Endodermal cell (in vitro differentiated cells): ENCODE measurements at regions not wholly inside any gene's neighbourhood (a gene's known extent, or its start where the extent isn't known, plus 50 kb on each side); places are given as distances from the start of the nearest gene placed in this dataset.
A peak's percentile ranks its signal among the peaks of the same experiment; 100 is the strongest.

Source experiments
- DNase-seq: peaks from one replicate; pipeline ENCODE4 v3.0.0-alpha.2; 2017
- H3K27ac ChIP-seq: 2 replicates; pipeline ENCODE4 v1.5.1; 2013; ENCODE audit warnings: mild to moderate bottlenecking, low read depth, low read length, moderate library complexity
- H3K27me3 ChIP-seq: 2 replicates; pipeline ENCODE4 v1.6.1; 2013; ENCODE audit warnings: mild to moderate bottlenecking, low read length, moderate library complexity; ENCODE audit not compliant: insufficient read depth, control insufficient read depth, poor library complexity, severe bottlenecking
- H3K36me3 ChIP-seq: 2 replicates; pipeline ENCODE4 v1.7.0; 2013; ENCODE audit warnings: mild to moderate bottlenecking, low read length, moderate library complexity; ENCODE audit not compliant: control insufficient read depth, insufficient read depth
- H3K4me1 ChIP-seq: one replicate; pipeline ENCODE4 v1.7.0; 2013; ENCODE audit warnings: low read length; ENCODE audit not compliant: control insufficient read depth, insufficient read depth
- H3K4me3 ChIP-seq: 2 replicates; pipeline ENCODE4 v1.5.1; 2013; ENCODE audit warnings: mild to moderate bottlenecking, low read length, moderate library complexity
- H3K9ac ChIP-seq: 2 replicates; pipeline ENCODE4 v1.6.1; 2013; ENCODE audit warnings: mild to moderate bottlenecking, low read length, moderate library complexity; ENCODE audit not compliant: poor library complexity, severe bottlenecking; ENCODE audit errors: extremely low read depth
- H3K9me3 ChIP-seq: 2 replicates; pipeline ENCODE4 v1.6.1; 2013; ENCODE audit warnings: mild to moderate bottlenecking, low read length, moderate library complexity; ENCODE audit not compliant: control insufficient read depth
- H3K27ac Mint-ChIP-seq: 2 replicates; pipeline ENCODE4 v1.8.0; 2020; ENCODE audit warnings: mixed read lengths
- H3K27me3 Mint-ChIP-seq: 2 replicates; pipeline ENCODE4 v1.8.0; 2021; ENCODE audit warnings: mild to moderate bottlenecking, mixed read lengths; ENCODE audit not compliant: insufficient read depth
- H3K36me3 Mint-ChIP-seq: 2 replicates; pipeline ENCODE4 v1.8.0; 2020; ENCODE audit warnings: low read depth, mixed read lengths
- H3K4me1 Mint-ChIP-seq: 2 replicates; pipeline ENCODE4 v1.8.0; 2020; ENCODE audit warnings: mixed read lengths
- H3K4me3 Mint-ChIP-seq: 2 replicates; pipeline ENCODE4 v1.8.0; 2020; ENCODE audit warnings: mild to moderate bottlenecking, moderate library complexity, mixed read lengths
- H3K9me3 Mint-ChIP-seq: 2 replicates; pipeline ENCODE4 v1.8.0; 2020; ENCODE audit warnings: mild to moderate bottlenecking, mixed read lengths
- CTCF ChIP-seq: fragments of 200-600 bp; sonication (generic); conservative IDR thresholded peaks from 2 replicates; pipeline ENCODE4 v1.5.0; 2021; ENCODE audit warnings: antibody characterized with exemption, mild to moderate bottlenecking
- WGBS, 2 experiments: methylation state at CpG; one replicate each; pipeline versions ENCODE4 v1.1.5 to v1.1.7; 2013; ENCODE audit warnings: missing lambda C conversion rate in 2 of 2, mixed read lengths in 1 of 2; ENCODE audit not compliant: insufficient coverage in 1 of 2, insufficient read length in 1 of 2; 5-methylcytosine and 5-hydroxymethylcytosine counted together

GRCh38 chr22:49689858-49690257, 137.8 kb downstream of the BRD1 start:
- no peak overlapping the region for H3K27ac Mint-ChIP-seq
- WGBS, 2 experiments, result 88 to 95% methylated on average over 4 to 11 of the region's 11 CpGs
- Histone ChIP-seq H3K4me3 (no peak overlapping the region), H3K4me1 (no peaks in the 10 kb centered on the region), H3K27me3 (no peaks in the 10 kb centered on the region), H3K36me3 (no peaks in the 10 kb centered on the region), H3K27ac (no peak overlapping the region), H3K9ac (no peak overlapping the region), H3K9me3 (no peaks in the 10 kb centered on the region)
- peaks cover 23% of the 10 kb centered on the region for H3K9me3 Mint-ChIP-seq
- H3K4me1 Mint-ChIP-seq, result no peaks in the 10 kb centered on the region
- peak; percentile 14 for DNase-seq
- no peaks in the 10 kb centered on the region for H3K36me3 Mint-ChIP-seq
- TF ChIP-seq CTCF, result no peak
- peaks cover 2% of the 10 kb centered on the region for H3K27me3 Mint-ChIP-seq
- H3K4me3 Mint-ChIP-seq, result no peak overlapping the region

- no peak for TF ChIP-seq CTCF
- WGBS, 2 experiments, result 93 to 94% methylated on average over 2 to 5 of the region's 5 CpGs
- no peaks in the 10 kb centered on the region for H3K36me3 ChIP-seq
- Mint-ChIP-seq H3K36me3 (no peaks in the 10 kb centered on the region), H3K4me3 (no peak overlapping the region), H3K27me3 (peaks cover 2% of the 10 kb centered on the region), H3K27ac (no peak overlapping the region), H3K4me1 (no peaks in the 10 kb centered on the region), H3K9me3 (peaks cover 23% of the 10 kb centered on the region)
- peak; percentile 21 for DNase-seq
- H3K27me3 ChIP-seq, result no peaks in the 10 kb centered on the region
- no peaks in the 10 kb centered on the region for H3K9me3 ChIP-seq
- no peak overlapping the region for H3K27ac ChIP-seq
- H3K4me3 ChIP-seq, result no peak overlapping the region
- no peak overlapping the region for H3K9ac ChIP-seq
- no peaks in the 10 kb centered on the region for H3K4me1 ChIP-seq
Observed at GRCh38 chr22:49689255-49689770, 138.4 kb downstream of the BRD1 start.

DNA sequence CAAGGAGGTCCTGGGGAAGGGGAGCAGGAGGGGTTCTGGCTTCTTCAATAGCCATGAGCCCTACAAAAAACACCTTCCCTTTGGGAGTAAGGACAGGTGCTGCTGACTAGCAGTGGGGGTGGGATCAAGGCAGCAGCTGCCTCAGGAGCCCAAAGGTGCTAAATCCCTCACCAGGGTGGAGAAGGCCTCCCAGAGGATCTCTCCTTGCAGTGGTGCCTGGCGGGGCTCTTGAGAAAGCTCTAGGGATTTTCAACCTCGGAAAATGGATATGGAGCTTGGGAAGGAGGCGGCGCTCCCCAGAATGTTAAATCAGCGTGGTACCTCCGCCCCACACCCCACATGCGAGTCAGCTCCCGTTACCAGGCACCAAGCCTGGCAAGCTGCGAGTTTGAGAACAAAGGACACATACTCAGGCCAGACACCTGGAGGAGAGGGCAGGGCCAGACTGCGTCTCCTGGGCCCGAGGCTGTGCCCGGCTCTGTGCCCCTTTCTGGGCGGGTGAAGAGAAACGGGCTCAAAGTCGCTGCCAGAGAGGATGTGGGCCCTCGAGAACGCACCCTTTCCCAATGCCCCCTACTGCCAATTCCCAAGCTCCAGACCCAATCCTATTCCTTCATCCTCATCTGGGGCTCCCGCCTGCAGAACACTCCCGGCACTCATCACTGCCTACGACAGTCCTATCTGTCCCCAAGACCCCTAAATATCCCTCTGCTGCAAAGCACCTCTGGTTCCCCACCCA, 139.0 kb downstream of the BRD1 start:
- Mint-ChIP-seq H3K27me3 (peaks cover 2% of the 10 kb centered on the region), H3K36me3 (no peaks in the 10 kb centered on the region), H3K27ac (no peak overlapping the region), H3K4me1 (no peaks in the 10 kb centered on the region), H3K9me3 (peaks cover 23% of the 10 kb centered on the region), H3K4me3 (no peak overlapping the region)
- Histone ChIP-seq H3K27me3 (no peaks in the 10 kb centered on the region), H3K36me3 (no peaks in the 10 kb centered on the region), H3K4me1 (no peaks in the 10 kb centered on the region), H3K9ac (no peak overlapping the region), H3K27ac (no peak overlapping the region), H3K4me3 (no peak overlapping the region), H3K9me3 (no peaks in the 10 kb centered on the region)
- WGBS, 2 experiments, result 84% methylated on average over 15 to 20 of the region's 20 CpGs
- no peak for TF ChIP-seq CTCF
- DNase-seq, result peak; percentile 39
